Pancreas (tissue), 10 donors: ENCODE measurements at regions not wholly inside any gene's neighbourhood (a gene's known extent, or its start where the extent isn't known, plus 50 kb on each side); places are given as distances from the start of the nearest gene placed in this dataset.

Experiments
- ATAC-seq, 4 donors: fragments of 200-7000 bp; cut with Tn5 transposase; one replicate each; pipeline versions ENCODE4 v1.8.0 to v1.9.1; 2020; ENCODE audit warnings: mild to moderate bottlenecking in 4 of 4, moderate library complexity in 4 of 4
- DNase-seq, 6 donors: peaks; one replicate each; pipeline ENCODE4 v3.0.0-alpha.2; 2020
- FAIRE-seq: peaks from 2 replicates; lab custom pipeline; 2012; peaks lifted over from hg19 to GRCh38; lab: Jason Lieb, UNC
- H3K27ac ChIP-seq, 4 donors: fragments of 200-600 bp; sonication (generic); 1 replicate in 3 of 4; 2 replicates in 1 of 4; pipeline versions ENCODE4 v1.5.0 to v1.8.0; 2020
- H3K27me3 ChIP-seq, 4 donors: fragments of 200-600 bp; one replicate each; pipeline ENCODE4 v1.8.0; 2021
- H3K36me3 ChIP-seq, 3 donors: fragments of 200-600 bp; sonication (generic) in 1 of 3; one replicate each; pipeline versions ENCODE4 v1.5.0 to v1.8.0; 2020 to 2021
- H3K4me1 ChIP-seq, 3 donors: fragments of 200-600 bp; one replicate each; pipeline ENCODE4 v1.8.0; 2021
- H3K4me3 ChIP-seq, 4 donors: fragments of 200-600 bp; sonication (generic) in 2 of 4; one replicate each; pipeline versions ENCODE4 v1.5.0 to v1.8.0; 2020 to 2021
- H3K9me3 ChIP-seq, 4 donors: fragments of 200-600 bp; one replicate each; pipeline ENCODE4 v1.8.0; 2021
- CTCF ChIP-seq, 4 donors: fragments of 200-600 bp; sonication (generic) in 3 of 4; IDR thresholded peaks; one replicate each; pipeline versions ENCODE4 v1.5.0 to v1.8.0; 2021; ENCODE audit warnings: antibody characterized with exemption in 4 of 4
- WGBS, 2 donors: extraction: QIAGEN DNeasy Blood & Tissue Kit; methylation state at CpG; one replicate each; pipeline ENCODE4 v1.1.7; 2013; 5-methylcytosine and 5-hydroxymethylcytosine counted together
- intact Hi-C, 3 donors: fragments of 100-400 bp; cut with DNase I; formaldehyde crosslinking; loops; one replicate each; pipeline versions ENCODE4 v1.11.1 to v1.14.2; 2022
- donor health status: healthy with polysubstance abuse.
- donor health status: DM: no; HTN: no; CAD: no; lungs with moderate emphysema.
- donor health status: DM: no; HTN: no; CAD: no.
- donor health status: control.
- donor health status: control.
- donor health status: Bipolar disorder and iron deficiency.
- donor health status: DM: yes; HTN: yes; CAD: no.
- donor health status: DM: no; HTN: no; CAD: no.
- donor health status: DM: no; HTN: no; CAD: no.
- donor health status: DM: yes; HTN: yes; CAD: no.

GRCh38 chr12:20187456-20187855 lies 180.9 kb upstream of the PDE3A start:
- Histone ChIP-seq H3K36me3 (no peaks in the 10 kb centered on the region), H3K27ac (no peak overlapping the region), H3K27me3 (peaks cover 0 to 26% (median 0%) of the 10 kb centered on the region in 4 donors), H3K9me3 (no peaks in the 10 kb centered on the region), H3K4me3 (no peak overlapping the region), H3K4me1 (no peaks in the 10 kb centered on the region)
- FAIRE-seq (no peak), ATAC-seq (no peak), DNase-seq (no peak)
- no peak for TF ChIP-seq CTCF (IDR thresholded peaks at IDR 0.05)
- 83 to 90% methylated on average over 5 of the region's 5 CpGs for WGBS, 2 donors
- intact Hi-C loops = no loop called here

- FAIRE-seq (no peak), DNase-seq (no peak), ATAC-seq (peak in 2 of 4 donors; percentile 44 to 55)
- Histone ChIP-seq H3K4me1 (no peaks in the 10 kb centered on the region), H3K9me3 (no peaks in the 10 kb centered on the region), H3K27ac (no peak overlapping the region), H3K4me3 (no peak overlapping the region), H3K36me3 (no peaks in the 10 kb centered on the region), H3K27me3 (peaks cover 0 to 17% (median 0%) of the 10 kb centered on the region in 4 donors)
- 71 to 76% methylated on average over 5 of the region's 5 CpGs for WGBS, 2 donors
- TF ChIP-seq CTCF (IDR thresholded peaks at IDR 0.05) = no peak
- intact Hi-C loops = no loop called here
Observed at GRCh38 chr12:20188930-20189653, 179.2 kb upstream of the PDE3A start.

GRCh38 chr12:20189767-20190166 lies 178.6 kb upstream of the PDE3A start:
- Histone ChIP-seq H3K9me3 (no peaks in the 10 kb centered on the region), H3K4me1 (no peaks in the 10 kb centered on the region), H3K36me3 (no peaks in the 10 kb centered on the region), H3K4me3 (no peak overlapping the region), H3K27ac (no peak overlapping the region), H3K27me3 (peaks cover 0 to 11% (median 0%) of the 10 kb centered on the region in 4 donors)
- no peak for TF ChIP-seq CTCF (IDR thresholded peaks at IDR 0.05)
- WGBS, 2 donors = 88 to 93% methylated on average over 2 of the region's 2 CpGs
- DNase-seq = no peak
- FAIRE-seq = no peak
- no peak for ATAC-seq
- intact Hi-C loops = no loop called here

- Histone ChIP-seq H3K27ac (no peak overlapping the region), H3K9me3 (no peaks in the 10 kb centered on the region), H3K27me3 (peaks cover 0 to 2% (median 0%) of the 10 kb centered on the region in 4 donors), H3K36me3 (no peaks in the 10 kb centered on the region), H3K4me1 (no peaks in the 10 kb centered on the region), H3K4me3 (no peak overlapping the region)
- DNase-seq (no peak), FAIRE-seq (no peak), ATAC-seq (peak in 1 of 4 donors; percentile 31)
- intact Hi-C loops = no loop called here
- no peak for TF ChIP-seq CTCF (IDR thresholded peaks at IDR 0.05)
- 51 to 65% methylated on average over 4 of the region's 4 CpGs for WGBS, 2 donors
Observed at GRCh38 chr12:20194171-20194570, 174.2 kb upstream of the PDE3A start.

GRCh38 chr12:20196767-20197166 lies 171.6 kb upstream of the PDE3A start:
- H3K27ac ChIP-seq = no peak overlapping the region
- TF ChIP-seq CTCF (IDR thresholded peaks at IDR 0.05) = no peak
- DNase-seq = no peak
- no peaks in the 10 kb centered on the region for H3K27me3 ChIP-seq
- no peaks in the 10 kb centered on the region for H3K4me1 ChIP-seq
- FAIRE-seq = no peak
- H3K9me3 ChIP-seq = no peaks in the 10 kb centered on the region
- WGBS, 2 donors = 83 to 91% methylated on average over 4 of the region's 4 CpGs
- ATAC-seq = no peak
- H3K4me3 ChIP-seq = no peak overlapping the region
- intact Hi-C loops = no loop called here
- no peaks in the 10 kb centered on the region for H3K36me3 ChIP-seq
